Upper lobe of left lung (tissue), 4 donors: ENCODE measurements at regions not wholly inside any gene's neighbourhood (a gene's known extent, or its start where the extent isn't known, plus 50 kb on each side); places are given as distances from the start of the nearest gene placed in this dataset.

Source experiments
- CTCF ChIP-seq, 6 experiments: fragments of 450-650 bp in 4 of 6; fragments of 200-600 bp in 2 of 6; sonication (generic) in 2 of 6; IDR thresholded peaks; one replicate each; pipeline ENCODE4 v1.5.1; 2016 to 2019; ENCODE audit warnings: antibody characterized with exemption in 6 of 6
- POLR2A ChIP-seq, 4 donors: fragments of 450-650 bp; IDR thresholded peaks; one replicate each; pipeline ENCODE4 v1.5.1; 2016 to 2017; ENCODE audit warnings: antibody characterized with exemption in 4 of 4, mild to moderate bottlenecking in 2 of 4

- TF ChIP-seq POLR2A (IDR thresholded peaks at IDR 0.05): no peak
- no peak for TF ChIP-seq CTCF (IDR thresholded peaks at IDR 0.05)
Measured at GRCh38 chr13:22152751-22153150, 481.9 kb downstream of the FGF9 start.
